SK-N-SH (cell line): ENCODE measurements at regions not wholly inside any gene's neighbourhood (a gene's known extent, or its start where the extent isn't known, plus 50 kb on each side); places are given as distances from the start of the nearest gene placed in this dataset.

ENCODE experiments used
- CTCF ChIA-PET: fragments of 300-600, 350-600 bp; formaldehyde crosslinking; extraction: SDS; loops from one replicate; lab custom pipeline; 2021; lab: Yijun Ruan, JAX
- POLR2A ChIA-PET: fragments of 350-600 bp; sonication (Branson Sonifier 250); formaldehyde crosslinking; extraction: SDS; loops from one replicate; lab custom pipeline; 2020; ENCODE audit warnings: antibody characterized with exemption, inconsistent platforms; lab: Yijun Ruan, JAX
- DNase-seq: peaks from one replicate; pipeline ENCODE4 v3.0.0; 2012
- H2AFZ ChIP-seq: fragments of 200-600 bp; sonication (generic); 2 replicates; pipeline ENCODE4 v1.8.1; 2016; ENCODE audit warnings: antibody characterized with exemption, mild to moderate bottlenecking, low read depth
- H3F3A ChIP-seq: fragments of 200-600 bp; sonication (generic); replicated peaks from 2 replicates; pipeline ENCODE3; 2016; ENCODE audit warnings: antibody characterized with exemption, mild to moderate bottlenecking; ENCODE audit not compliant: insufficient read depth
- H3K27ac ChIP-seq, 2 experiments: fragments of 200-500 bp in 1 of 2; fragments of 200-600 bp in 1 of 2; sonication (Bioruptor generic) in 1 of 2; sonication (generic), shearing (Covaris generic) in 1 of 2; 2 replicates each; pipeline versions ENCODE4 v1.5.1 to v1.6.1; 2014 to 2016; ENCODE audit warnings: low read depth in 2 of 2, inconsistent platforms in 1 of 2, low read length in 1 of 2, mild to moderate bottlenecking in 1 of 2, mixed read lengths in 1 of 2
- H3K27me3 ChIP-seq: fragments of 200-600 bp; sonication (generic), shearing (Covaris generic); 2 replicates; pipeline ENCODE4 v1.6.1; 2016; ENCODE audit warnings: mixed run types; ENCODE audit not compliant: insufficient read depth
- H3K36me3 ChIP-seq, 2 experiments: fragments of 200-500 bp in 1 of 2; fragments of 200-600 bp in 1 of 2; sonication (Bioruptor generic) in 1 of 2; sonication (generic) in 1 of 2; replicated peaks in 1 of 2; 2 replicates each; pipeline versions ENCODE3 to v1.5.1; 2014 to 2016; ENCODE audit warnings: low read length in 1 of 2, mild to moderate bottlenecking in 1 of 2; ENCODE audit not compliant: insufficient read depth in 2 of 2, control insufficient read depth in 1 of 2
- H3K4me1 ChIP-seq, 2 experiments: fragments of 200-500 bp in 1 of 2; fragments of 200-600 bp in 1 of 2; sonication (Bioruptor generic) in 1 of 2; sonication (generic), shearing (Covaris generic) in 1 of 2; 2 replicates each; pipeline versions ENCODE4 v1.5.1 to v1.6.1; 2014 to 2016; ENCODE audit warnings: low read depth in 1 of 2, low read length in 1 of 2, mixed run types in 1 of 2; ENCODE audit not compliant: insufficient read depth in 2 of 2, control insufficient read depth in 1 of 2
- H3K4me2 ChIP-seq: fragments of 200-600 bp; sonication (generic), shearing (Covaris generic); 2 replicates; pipeline ENCODE4 v1.6.1; 2017; ENCODE audit warnings: mixed run types
- H3K4me3 ChIP-seq, 2 experiments: fragments of 200-500 bp in 1 of 2; fragments of 200-600 bp in 1 of 2; sonication (Bioruptor generic) in 1 of 2; sonication (generic), shearing (Covaris generic) in 1 of 2; 2 replicates each; pipeline versions ENCODE4 v1.5.1 to v1.8.1; 2014 to 2016; ENCODE audit warnings: low read depth in 2 of 2, inconsistent platforms in 1 of 2, low read length in 1 of 2, mild to moderate bottlenecking in 1 of 2, mixed read lengths in 1 of 2, moderate library complexity in 1 of 2
- H3K79me2 ChIP-seq: fragments of 200-600 bp; sonication (generic); 2 replicates; pipeline ENCODE4 v1.8.1; 2017; ENCODE audit warnings: mild to moderate bottlenecking; ENCODE audit not compliant: insufficient read depth
- H3K9ac ChIP-seq: fragments of 200-600 bp; sonication (generic); 2 replicates; pipeline ENCODE4 v1.6.1; 2017; ENCODE audit warnings: mixed run types
- H3K9me2 ChIP-seq: fragments of 200-600 bp; sonication (generic); 2 replicates; pipeline ENCODE4 v1.6.1; 2017; ENCODE audit warnings: mixed run types
- H3K9me3 ChIP-seq: fragments of 200-600 bp; sonication (generic); 2 replicates; pipeline ENCODE4 v1.6.1; 2017; ENCODE audit warnings: mixed run types, mild to moderate bottlenecking, moderate library complexity
- H4K20me1 ChIP-seq: fragments of 200-600 bp; sonication (generic); 2 replicates; pipeline ENCODE4 v1.6.1; 2017; ENCODE audit warnings: mild to moderate bottlenecking, mixed run types; ENCODE audit not compliant: insufficient read depth
- ELF1 ChIP-seq: IDR thresholded peaks from 2 replicates; pipeline ENCODE4 v1.4.0; 2012
- EZH2phosphoT487 ChIP-seq: fragments of 200-600 bp; sonication (generic); IDR thresholded peaks from 2 replicates; pipeline ENCODE4 v1.6.1; 2017; ENCODE audit warnings: low read depth, mixed run types, mild to moderate bottlenecking, antibody characterized with exemption, moderate library complexity, borderline replicate concordance
- FOSL2 ChIP-seq: IDR thresholded peaks from 2 replicates; pipeline ENCODE4 v1.4.0; 2012; ENCODE audit warnings: low read depth, mild to moderate bottlenecking, moderate library complexity, borderline replicate concordance
- GABPA ChIP-seq: IDR thresholded peaks from 2 replicates; pipeline ENCODE4 v1.4.0; 2012; ENCODE audit warnings: low read depth, mild to moderate bottlenecking
- IRF3 ChIP-seq: fragments of 150-350 bp; IDR thresholded peaks from 2 replicates; pipeline ENCODE4 v1.6.1; 2016; ENCODE audit warnings: mild to moderate bottlenecking, low read depth, low read length
- MAX ChIP-seq: IDR thresholded peaks from 2 replicates; pipeline ENCODE4 v1.4.0; 2012; ENCODE audit warnings: low read depth
- MXI1 ChIP-seq: IDR thresholded peaks from 2 replicates; pipeline ENCODE4 v1.6.1; 2012; ENCODE audit warnings: mild to moderate bottlenecking, low read depth, low read length, improper control_type of control experiment
- NRF1 ChIP-seq: IDR thresholded peaks from 2 replicates; pipeline ENCODE4 v1.6.1; 2012; ENCODE audit warnings: low read depth, mild to moderate bottlenecking, low read length
- REST ChIP-seq: IDR thresholded peaks from 2 replicates; pipeline ENCODE4 v1.6.1; 2012; ENCODE audit warnings: mild to moderate bottlenecking, low read depth, low read length, moderate library complexity
- ZBTB33 ChIP-seq: IDR thresholded peaks from 2 replicates; pipeline ENCODE4 v1.4.0; 2012; ENCODE audit warnings: low read depth, borderline replicate concordance
- WGBS: methylation state at CpG from one replicate; pipeline ENCODE4 v1.1.6; 2017; ENCODE audit warnings: low lambda C conversion rate; 5-methylcytosine and 5-hydroxymethylcytosine counted together

- Histone ChIP-seq H4K20me1 (no peaks in the 10 kb centered on the region), H3K9me3 (no peaks in the 10 kb centered on the region), H3K9me2 (no peaks in the 10 kb centered on the region), H3K4me1 (no peaks in the 10 kb centered on the region; a peak in 1 of 4 replicates), H3K27me3 (no peaks in the 10 kb centered on the region), H3K36me3 (no peaks in the 10 kb centered on the region), H3K9ac (no peak overlapping the region), H3K79me2 (no peaks in the 10 kb centered on the region)
- POLR2A ChIA-PET = no interaction called here
- CTCF ChIA-PET = interaction anchor here (3.5 kb wide), 1 partner anchor 14 kb away, joined by 11 read pairs; no protein-coding TSS in a partner anchor
- TF ChIP-seq REST = no peak
- TF ChIP-seq, all 33 proteins: peak for 0
- H3K27ac ChIP-seq = no peak overlapping the region
- H2AFZ ChIP-seq = no peak overlapping the region
- no peak overlapping the region for H3K4me3 ChIP-seq
- WGBS = 32% methylated on average over 2 of the region's 2 CpGs
- no peak overlapping the region for H3K4me2 ChIP-seq
- no peaks in the 10 kb centered on the region for H3F3A ChIP-seq
- DNase-seq = no peak
Observed at GRCh38 chr15:47622055-47622454, 95.2 kb upstream of the SEMA6D start.

- no peaks in the 10 kb centered on the region; a peak in 1 of 4 replicates for H3K4me1 ChIP-seq
- H3K36me3 ChIP-seq = no peaks in the 10 kb centered on the region
- H3K27me3 ChIP-seq = no peaks in the 10 kb centered on the region
- no peaks in the 10 kb centered on the region for H3F3A ChIP-seq
- ChIA-PET POLR2A (no interaction called here), CTCF (interaction anchor here (0.9 kb wide), 1 partner anchor 13 kb away, joined by 3 read pairs; no protein-coding TSS in a partner anchor)
- no peaks in the 10 kb centered on the region for H3K9me2 ChIP-seq
- H2AFZ ChIP-seq = no peak overlapping the region
- no peak for DNase-seq
- no peak overlapping the region for H3K4me3 ChIP-seq
- no peak overlapping the region for H3K27ac ChIP-seq
- no peak overlapping the region for H3K4me2 ChIP-seq
- H4K20me1 ChIP-seq = no peaks in the 10 kb centered on the region
- TF ChIP-seq EZH2phosphoT487 = no peak
- no peak for TF ChIP-seq ELF1
- no peak for TF ChIP-seq MAX
- no peak for TF ChIP-seq FOSL2
- TF ChIP-seq NRF1 = no peak
- TF ChIP-seq IRF3 = no peak
- TF ChIP-seq MXI1 = no peak
- TF ChIP-seq GABPA = no peak
- TF ChIP-seq ZBTB33 = no peak
- no peaks in the 10 kb centered on the region for H3K79me2 ChIP-seq
- no peaks in the 10 kb centered on the region for H3K9me3 ChIP-seq
- H3K9ac ChIP-seq = no peak overlapping the region
Observed at GRCh38 chr15:47624503-47624902, 92.8 kb upstream of the SEMA6D start.
